ENCODE measurements at regions not wholly inside any gene's neighbourhood (a gene's known extent, or its start where the extent isn't known, plus 50 kb on each side); places are given as distances from the start of the nearest gene placed in this dataset.

DNA sequence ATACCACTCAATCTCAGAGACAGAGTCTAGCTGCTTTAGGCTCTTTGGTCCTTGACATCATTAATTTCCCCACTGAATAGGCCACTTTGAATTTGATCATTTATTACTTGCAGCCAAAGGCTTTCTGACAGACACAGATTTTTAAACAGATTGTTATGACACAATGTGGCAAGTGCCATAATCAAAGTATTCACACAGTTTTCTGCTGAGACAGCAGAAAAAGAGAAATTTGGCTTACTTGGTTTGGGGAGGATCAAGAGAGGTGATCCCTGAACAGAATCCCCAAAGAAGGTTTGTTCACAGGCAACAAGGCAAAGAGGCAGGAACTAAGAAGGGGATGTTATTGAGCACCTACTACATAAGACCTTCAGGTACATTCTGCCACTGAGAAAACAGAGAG lies 138.0 kb upstream of the TOP1 start:
- TF ChIP-seq, protein P1, sequence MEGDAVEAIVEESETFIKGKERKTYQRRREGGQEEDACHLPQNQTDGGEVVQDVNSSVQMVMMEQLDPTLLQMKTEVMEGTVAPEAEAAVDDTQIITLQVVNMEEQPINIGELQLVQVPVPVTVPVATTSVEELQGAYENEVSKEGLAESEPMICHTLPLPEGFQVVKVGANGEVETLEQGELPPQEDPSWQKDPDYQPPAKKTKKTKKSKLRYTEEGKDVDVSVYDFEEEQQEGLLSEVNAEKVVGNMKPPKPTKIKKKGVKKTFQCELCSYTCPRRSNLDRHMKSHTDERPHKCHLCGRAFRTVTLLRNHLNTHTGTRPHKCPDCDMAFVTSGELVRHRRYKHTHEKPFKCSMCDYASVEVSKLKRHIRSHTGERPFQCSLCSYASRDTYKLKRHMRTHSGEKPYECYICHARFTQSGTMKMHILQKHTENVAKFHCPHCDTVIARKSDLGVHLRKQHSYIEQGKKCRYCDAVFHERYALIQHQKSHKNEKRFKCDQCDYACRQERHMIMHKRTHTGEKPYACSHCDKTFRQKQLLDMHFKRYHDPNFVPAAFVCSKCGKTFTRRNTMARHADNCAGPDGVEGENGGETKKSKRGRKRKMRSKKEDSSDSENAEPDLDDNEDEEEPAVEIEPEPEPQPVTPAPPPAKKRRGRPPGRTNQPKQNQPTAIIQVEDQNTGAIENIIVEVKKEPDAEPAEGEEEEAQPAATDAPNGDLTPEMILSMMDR (IDR thresholded peaks at IDR 0.05) = no peak
- TF ChIP-seq POLR2A (IDR thresholded peaks at IDR 0.05) (no peak), EP300 (IDR thresholded peaks at IDR 0.05) (no peak)
